Caco-2 (cell line): ENCODE measurements at regions not wholly inside any gene's neighbourhood (a gene's known extent, or its start where the extent isn't known, plus 50 kb on each side); places are given as distances from the start of the nearest gene placed in this dataset.

Experiments used
- BruUV-seq: library from RNA; stranded (reverse); fragments of 400-500 nt; replicated peaks from 2 replicates; lab custom pipeline; 2021; lab: Mats Ljungman, UMichigan
- CTCF ChIA-PET: fragments of 300-600 bp; sonication (Branson Sonifier 250); formaldehyde crosslinking; loops from one replicate; lab custom pipeline; 2022; ENCODE audit warnings: antibody characterized with exemption; lab: Charles Lee
- POLR2A ChIA-PET: fragments of 300-600 bp; sonication (Branson Sonifier 250); formaldehyde crosslinking; loops from one replicate; lab custom pipeline; 2022; ENCODE audit warnings: antibody characterized with exemption; lab: Charles Lee
- DNase-seq, 2 experiments: peaks; one replicate each; pipeline versions ENCODE4 v3.0.0 to v3.0.0-alpha.2; 2020 to 2022
- H3K27me3 ChIP-seq: replicated peaks from 2 replicates; pipeline ENCODE4 v1.6.0; 2011; ENCODE audit warnings: low read length; ENCODE audit not compliant: control insufficient read depth, insufficient read depth
- H3K36me3 ChIP-seq: 2 replicates; pipeline ENCODE4 v1.5.1; 2011; ENCODE audit warnings: low read length; ENCODE audit not compliant: control insufficient read depth, insufficient read depth
- H3K4me1 ChIP-seq: fragments of 250-450 bp; sonication (Bioruptor Pico); 2 replicates; pipeline ENCODE4 v1.5.1; 2020; ENCODE audit warnings: mild to moderate bottlenecking
- H3K4me3 ChIP-seq: 2 replicates; pipeline ENCODE4 v1.5.1; 2011; ENCODE audit warnings: low read depth, mild to moderate bottlenecking, control low read depth, low read length
- H3K9me3 ChIP-seq: fragments of 250-450 bp; sonication (Bioruptor Pico); 2 replicates; pipeline ENCODE4 v1.5.1; 2020; ENCODE audit warnings: mild to moderate bottlenecking, moderate library complexity
- H3K27ac Mint-ChIP-seq: one replicate; pipeline ENCODE4 v1.8.0; 2022; ENCODE audit warnings: mixed read lengths; ENCODE audit not compliant: unreplicated experiment
- H3K27me3 Mint-ChIP-seq: one replicate; pipeline ENCODE4 v1.8.0; 2022; ENCODE audit warnings: mixed read lengths; ENCODE audit not compliant: insufficient read depth, unreplicated experiment
- H3K36me3 Mint-ChIP-seq: one replicate; pipeline ENCODE4 v1.8.0; 2022; ENCODE audit warnings: mild to moderate bottlenecking, mixed read lengths; ENCODE audit not compliant: insufficient read depth, unreplicated experiment
- H3K4me1 Mint-ChIP-seq: one replicate; pipeline ENCODE4 v1.8.0; 2022; ENCODE audit warnings: low read depth, mixed read lengths; ENCODE audit not compliant: unreplicated experiment
- H3K4me3 Mint-ChIP-seq: one replicate; pipeline ENCODE4 v1.8.0; 2022; ENCODE audit warnings: mild to moderate bottlenecking, moderate library complexity, mixed read lengths; ENCODE audit not compliant: unreplicated experiment
- H3K9me3 Mint-ChIP-seq: one replicate; pipeline ENCODE4 v1.8.0; 2022; ENCODE audit warnings: mixed read lengths; ENCODE audit not compliant: unreplicated experiment
- CTCF ChIP-seq, 2 experiments: fragments of 200-600 bp in 1 of 2; IDR thresholded peaks; 1 replicate in 1 of 2; 2 replicates in 1 of 2; pipeline versions ENCODE4 v1.5.1 to v1.8.0; 2011 to 2022; ENCODE audit warnings: antibody characterized with exemption in 1 of 2, control low read depth in 1 of 2, inconsistent platforms in 1 of 2, low read depth in 1 of 2, low read length in 1 of 2, mild to moderate bottlenecking in 1 of 2, moderate library complexity in 1 of 2; ENCODE audit not compliant: insufficient read depth in 1 of 2, severe bottlenecking in 1 of 2, unreplicated experiment in 1 of 2
- intact Hi-C: fragments of 100-400 bp; cut with micrococcal nuclease; formaldehyde crosslinking; loops from one replicate; pipeline ENCODE4 v1.10.0; 2022; ENCODE audit not compliant: unreplicated experiment

- H3K36me3 ChIP-seq = no peaks in the 10 kb centered on the region
- peaks cover 40% of the 10 kb centered on the region for H3K9me3 Mint-ChIP-seq
- BruUV-seq = no TSS peak
- H3K9me3 ChIP-seq = no peaks in the 10 kb centered on the region
- no peaks in the 10 kb centered on the region for H3K4me1 ChIP-seq
- H3K4me1 Mint-ChIP-seq = no peaks in the 10 kb centered on the region
- ChIA-PET CTCF (no interaction called here), POLR2A (no interaction called here)
- peaks cover 7% of the 10 kb centered on the region for H3K27me3 Mint-ChIP-seq
- H3K27ac Mint-ChIP-seq = no peak overlapping the region
- no peak overlapping the region for H3K4me3 ChIP-seq
- intact Hi-C loops = no loop called here
- no peaks in the 10 kb centered on the region for H3K36me3 Mint-ChIP-seq
- H3K27me3 ChIP-seq = no peaks in the 10 kb centered on the region
- DNase-seq = no peak
- H3K4me3 Mint-ChIP-seq = no peak overlapping the region
- TF ChIP-seq CTCF (IDR thresholded peaks at IDR 0.05; ENCODE audit: insufficient read depth in 1 of 2, low read depth in 1 of 2, low read length in 1 of 2, severe bottlenecking in 1 of 2, unreplicated experiment in 1 of 2) = no peak
These were observed 128.3 kb downstream of the SHOX start for GRCh38 chrX:758917-759316.

GRCh38 chrX:750812-751211, 120.2 kb downstream of the SHOX start:
- Mint-ChIP-seq H3K4me1 (no peaks in the 10 kb centered on the region), H3K9me3 (peaks cover 20% of the 10 kb centered on the region), H3K27ac (no peak overlapping the region), H3K4me3 (no peak overlapping the region), H3K36me3 (no peaks in the 10 kb centered on the region), H3K27me3 (peaks cover 4% of the 10 kb centered on the region)
- intact Hi-C loops = no loop called here
- CTCF ChIA-PET = no interaction called here
- POLR2A ChIA-PET = no interaction called here
- Histone ChIP-seq H3K9me3 (no peaks in the 10 kb centered on the region), H3K4me1 (no peaks in the 10 kb centered on the region), H3K4me3 (no peak overlapping the region), H3K36me3 (no peaks in the 10 kb centered on the region), H3K27me3 (no peaks in the 10 kb centered on the region)
- DNase-seq = no peak
- no peak for TF ChIP-seq CTCF (IDR thresholded peaks at IDR 0.05; ENCODE audit: insufficient read depth in 1 of 2, low read depth in 1 of 2, low read length in 1 of 2, severe bottlenecking in 1 of 2, unreplicated experiment in 1 of 2)
- no TSS peak for BruUV-seq

GRCh38 chrX:750263-750662, 119.7 kb downstream of the SHOX start:
- Mint-ChIP-seq H3K9me3 (peaks cover 26% of the 10 kb centered on the region), H3K27ac (no peak overlapping the region), H3K36me3 (no peaks in the 10 kb centered on the region), H3K4me3 (no peak overlapping the region), H3K4me1 (no peaks in the 10 kb centered on the region), H3K27me3 (peaks cover 4% of the 10 kb centered on the region)
- Histone ChIP-seq H3K4me1 (no peaks in the 10 kb centered on the region), H3K27me3 (no peaks in the 10 kb centered on the region), H3K9me3 (no peaks in the 10 kb centered on the region), H3K36me3 (no peaks in the 10 kb centered on the region), H3K4me3 (no peak overlapping the region)
- no TSS peak for BruUV-seq
- no peak for TF ChIP-seq CTCF (IDR thresholded peaks at IDR 0.05; ENCODE audit: insufficient read depth in 1 of 2, low read depth in 1 of 2, low read length in 1 of 2, severe bottlenecking in 1 of 2, unreplicated experiment in 1 of 2)
- intact Hi-C loops = no loop called here
- CTCF ChIA-PET = no interaction called here
- POLR2A ChIA-PET = no interaction called here
- no peak for DNase-seq
